GM12873 (cell line): ENCODE measurements at regions not wholly inside any gene's neighbourhood (a gene's known extent, or its start where the extent isn't known, plus 50 kb on each side); places are given as distances from the start of the nearest gene placed in this dataset.

Experiments
- TF ChIP-seq, protein P1 (sequence below): IDR thresholded peaks from 2 replicates; pipeline ENCODE4 v1.5.1; 2012; ENCODE audit warnings: low read depth, mild to moderate bottlenecking, moderate library complexity, low read length, control low read depth; ENCODE audit not compliant: insufficient read depth; ENCODE audit errors: missing control alignments

DNA sequence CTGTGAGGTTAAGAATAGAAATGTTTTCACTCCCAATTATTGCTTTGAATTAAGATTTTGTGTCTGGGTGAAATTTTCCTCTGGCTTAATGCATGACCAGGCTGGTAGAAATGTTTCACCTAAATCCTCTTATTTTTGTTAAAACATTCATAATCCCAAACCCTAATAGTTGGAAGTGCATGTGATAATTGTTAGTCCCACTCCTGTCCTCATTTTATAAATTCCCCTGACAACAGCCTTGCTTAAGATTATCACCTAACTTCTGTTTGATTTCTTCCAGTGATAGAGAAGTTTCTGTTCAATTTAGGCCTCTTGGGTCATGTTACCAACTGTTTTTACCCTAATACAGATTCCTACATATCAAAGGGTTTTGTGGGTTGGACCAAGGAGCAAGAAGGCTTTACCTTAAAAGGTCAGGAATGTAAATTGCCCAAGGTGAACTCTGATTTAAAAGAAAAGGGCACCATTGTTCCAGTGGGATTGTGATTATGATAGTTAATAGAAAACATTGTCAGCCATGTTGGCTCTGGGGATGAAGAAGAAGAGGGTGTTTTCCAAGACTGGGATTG lies 158.7 kb upstream of the CENPW start:
- TF ChIP-seq, protein P1, sequence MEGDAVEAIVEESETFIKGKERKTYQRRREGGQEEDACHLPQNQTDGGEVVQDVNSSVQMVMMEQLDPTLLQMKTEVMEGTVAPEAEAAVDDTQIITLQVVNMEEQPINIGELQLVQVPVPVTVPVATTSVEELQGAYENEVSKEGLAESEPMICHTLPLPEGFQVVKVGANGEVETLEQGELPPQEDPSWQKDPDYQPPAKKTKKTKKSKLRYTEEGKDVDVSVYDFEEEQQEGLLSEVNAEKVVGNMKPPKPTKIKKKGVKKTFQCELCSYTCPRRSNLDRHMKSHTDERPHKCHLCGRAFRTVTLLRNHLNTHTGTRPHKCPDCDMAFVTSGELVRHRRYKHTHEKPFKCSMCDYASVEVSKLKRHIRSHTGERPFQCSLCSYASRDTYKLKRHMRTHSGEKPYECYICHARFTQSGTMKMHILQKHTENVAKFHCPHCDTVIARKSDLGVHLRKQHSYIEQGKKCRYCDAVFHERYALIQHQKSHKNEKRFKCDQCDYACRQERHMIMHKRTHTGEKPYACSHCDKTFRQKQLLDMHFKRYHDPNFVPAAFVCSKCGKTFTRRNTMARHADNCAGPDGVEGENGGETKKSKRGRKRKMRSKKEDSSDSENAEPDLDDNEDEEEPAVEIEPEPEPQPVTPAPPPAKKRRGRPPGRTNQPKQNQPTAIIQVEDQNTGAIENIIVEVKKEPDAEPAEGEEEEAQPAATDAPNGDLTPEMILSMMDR = no peak

DNA sequence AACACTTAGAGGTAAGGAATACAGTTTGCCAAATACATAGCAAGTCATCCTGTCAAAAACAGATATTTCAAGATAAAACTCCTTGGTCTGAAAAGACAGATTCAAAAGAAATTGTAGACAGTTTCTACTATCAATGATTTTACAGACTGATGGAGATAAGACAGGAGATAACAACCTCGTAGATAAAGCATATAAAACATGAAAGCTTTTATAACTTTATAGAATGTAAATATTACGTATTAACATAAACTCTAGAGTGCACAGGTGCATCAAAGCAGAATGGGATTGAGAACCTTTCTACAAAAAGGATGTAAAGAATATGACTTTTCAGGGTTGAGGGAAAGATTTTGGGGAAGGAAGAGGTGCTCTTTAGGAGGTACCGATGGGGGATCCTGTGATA lies 158.0 kb upstream of the CENPW start:
- TF ChIP-seq, protein P1 = no peak

DNA sequence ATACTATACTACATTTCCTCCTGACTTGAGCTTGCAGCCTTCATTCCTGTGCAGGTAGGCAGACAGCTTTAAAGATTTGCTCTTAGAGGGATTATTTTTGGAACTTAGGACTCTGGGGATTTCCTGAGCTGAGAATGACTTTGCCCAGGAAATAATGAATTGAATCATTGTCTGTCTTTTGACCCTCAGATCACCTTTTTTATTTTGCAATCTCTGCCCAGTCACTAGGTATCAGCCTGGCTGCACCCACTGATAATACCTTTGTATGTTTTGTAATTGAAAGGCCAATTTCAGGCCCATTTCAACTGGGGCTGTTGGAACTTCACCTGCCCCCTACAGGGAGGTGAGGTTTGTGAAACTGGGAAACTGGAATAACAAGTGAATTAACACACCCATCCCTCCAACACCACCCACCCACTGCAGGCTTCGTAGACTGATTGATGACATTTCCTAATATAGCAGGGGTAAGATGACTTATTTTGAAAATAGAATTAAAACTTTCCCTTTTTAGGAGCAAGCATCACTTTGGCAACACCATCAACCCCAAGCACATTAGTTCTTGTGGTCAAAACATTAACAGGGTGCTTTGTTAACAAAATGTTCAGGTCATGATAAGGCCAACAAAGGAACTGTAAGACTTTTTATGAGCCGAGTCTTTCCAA lies 157.1 kb upstream of the CENPW start:
- TF ChIP-seq, protein P1 = no peak

DNA sequence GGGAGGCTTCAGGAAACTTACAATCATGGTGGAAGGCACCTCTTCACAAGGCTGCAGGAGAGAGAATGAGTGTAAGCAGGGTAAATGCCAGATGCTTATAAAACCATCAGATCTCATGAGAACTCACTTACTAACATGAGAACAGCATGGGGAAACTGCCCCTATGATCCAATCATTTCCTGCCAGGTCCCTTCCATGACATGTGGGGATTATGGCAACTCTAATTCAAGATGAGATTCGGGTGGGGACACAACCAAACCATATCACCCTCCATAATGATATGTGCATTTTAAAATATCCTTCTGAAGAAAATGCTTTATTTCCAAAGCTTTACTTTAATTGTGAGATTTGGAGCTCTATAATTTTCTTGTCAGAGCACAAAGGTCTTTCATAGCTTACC lies 154.1 kb upstream of the CENPW start:
- TF ChIP-seq, protein P1 = no peak

DNA sequence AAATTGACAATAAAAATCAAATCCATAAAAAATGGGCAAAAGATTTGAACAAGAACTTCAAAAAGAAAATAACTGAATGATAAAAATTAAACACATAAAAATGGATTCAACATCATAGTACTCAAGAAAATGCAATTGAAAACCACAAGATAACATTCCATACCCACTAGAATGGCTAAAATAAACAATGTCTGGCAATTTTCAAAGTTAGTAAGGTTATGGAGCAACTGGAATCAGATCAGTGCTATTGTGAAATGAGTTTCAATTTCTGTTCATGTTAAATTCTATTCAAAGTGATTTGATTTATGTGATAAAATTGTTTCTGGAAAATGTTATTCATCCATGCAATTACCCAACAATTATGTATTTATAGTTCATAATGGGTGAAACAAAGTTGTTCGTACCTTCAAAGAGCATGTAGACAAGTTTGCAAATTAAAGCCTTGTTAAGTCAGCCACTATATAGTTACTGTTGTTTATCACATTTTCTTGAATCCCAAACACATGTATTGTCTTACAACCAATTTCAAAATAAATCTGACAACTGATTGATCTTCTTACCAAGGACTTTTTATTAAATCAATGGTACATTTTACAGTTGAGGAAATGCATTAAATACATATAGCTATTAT lies 151.5 kb upstream of the CENPW start:
- TF ChIP-seq, protein P1 = no peak

DNA sequence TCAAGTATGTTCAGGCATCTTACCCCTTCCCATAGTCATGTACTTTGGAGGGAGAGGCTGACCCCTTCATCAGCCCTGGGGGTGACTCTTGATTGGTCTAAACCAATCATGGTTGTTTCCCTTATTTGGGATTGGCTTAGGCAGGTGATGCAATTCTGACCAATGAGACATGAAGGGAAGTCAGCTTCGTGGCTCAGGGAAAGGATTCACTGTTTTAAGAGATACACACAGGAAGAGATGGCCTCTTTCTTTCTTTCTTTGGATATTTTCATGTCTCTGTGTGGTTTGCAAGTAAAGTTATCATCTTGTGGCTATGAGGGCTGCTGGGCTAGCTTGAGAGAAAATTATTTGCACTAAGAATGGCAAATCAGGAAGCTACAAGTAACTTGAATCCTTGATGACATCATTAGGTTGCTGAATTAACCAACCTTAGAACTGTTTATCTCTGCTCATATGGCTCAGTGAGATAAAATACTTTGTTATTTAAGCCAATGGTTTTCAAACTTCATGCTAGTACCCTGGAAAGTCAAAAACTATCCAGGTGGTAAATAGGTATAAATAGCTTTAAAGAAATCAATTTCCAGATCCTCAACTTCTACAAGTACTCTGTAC lies 144.2 kb upstream of the CENPW start:
- TF ChIP-seq, protein P1 = no peak

DNA sequence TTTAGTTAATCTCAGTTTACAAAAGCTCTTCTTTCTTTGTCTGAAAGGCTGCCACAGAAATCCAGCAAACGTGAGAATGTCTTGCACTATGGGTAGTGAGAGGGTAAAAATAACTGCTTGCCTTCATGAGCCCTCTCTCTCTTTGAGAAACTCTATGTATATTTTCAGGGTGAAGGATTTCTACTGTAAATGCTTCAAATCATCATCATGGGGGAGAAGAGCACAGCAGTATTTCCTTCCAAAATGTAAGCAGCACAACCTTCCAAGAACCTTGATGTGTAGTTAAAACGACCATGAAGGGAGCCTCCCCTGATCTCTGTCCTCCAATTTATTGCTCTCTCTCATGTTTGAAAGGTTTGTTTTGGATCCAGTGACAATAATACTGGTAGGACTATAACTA lies 141.3 kb upstream of the CENPW start:
- TF ChIP-seq, protein P1 = no peak
